ENCODE measurements at regions not wholly inside any gene's neighbourhood (a gene's known extent, or its start where the extent isn't known, plus 50 kb on each side); places are given as distances from the start of the nearest gene placed in this dataset.
"Not testable (repeated sequence)": the region's sequence is repeated elsewhere in the genome, so short reads cannot be mapped to it uniquely, and the experiment has no call there.

GRCh38 chr5:116747881-116748280 lies 173.3 kb upstream of the SEMA6A start:
- no peak for DNase-seq (ENCODE audit: low read depth)

DNA sequence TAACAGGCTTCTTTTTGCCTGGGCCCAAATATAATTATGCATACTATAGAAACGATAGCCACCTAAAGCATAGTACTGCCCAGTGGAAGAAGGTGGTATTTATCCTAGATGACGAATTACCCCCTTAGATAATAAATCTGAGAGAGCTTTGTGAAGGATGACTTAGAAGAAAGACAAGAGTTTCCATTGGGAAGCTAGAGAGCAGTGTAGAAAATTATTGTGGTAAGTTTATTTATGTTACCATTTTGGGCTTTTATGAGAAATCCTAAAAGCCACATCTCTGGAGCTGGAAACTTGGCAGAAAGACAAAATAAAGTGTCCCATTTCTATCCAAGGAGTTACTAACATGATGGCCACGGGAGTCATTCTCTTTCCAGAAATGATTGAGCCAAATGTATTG lies 172.0 kb upstream of the SEMA6A start:
- no peak for DNase-seq (ENCODE audit: low read depth)

DNA sequence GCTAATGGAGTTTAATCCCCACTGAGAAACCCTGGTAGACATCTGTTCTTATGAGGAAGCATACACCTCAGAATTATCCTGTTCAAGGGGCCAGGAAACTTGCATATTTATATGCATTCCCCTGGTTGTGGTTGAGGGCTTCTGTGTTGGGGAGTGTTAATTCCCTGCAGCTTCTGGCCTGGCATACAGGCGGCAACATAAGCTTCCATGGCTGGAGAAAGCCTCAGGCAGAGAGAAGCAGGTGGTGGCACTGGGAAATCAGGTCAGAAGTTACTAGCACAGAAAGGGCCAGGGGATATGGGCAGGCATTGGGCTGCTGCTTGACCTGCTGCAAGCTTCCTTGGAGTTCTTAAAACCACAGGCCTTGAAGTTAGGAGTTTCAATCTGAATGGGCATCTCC lies 166.1 kb upstream of the SEMA6A start:
- no peak for DNase-seq (ENCODE audit: low read depth)

- no peak for DNase-seq (ENCODE audit: low read depth)
These were observed 164.9 kb upstream of the SEMA6A start for GRCh38 chr5:116739571-116739970.

DNA sequence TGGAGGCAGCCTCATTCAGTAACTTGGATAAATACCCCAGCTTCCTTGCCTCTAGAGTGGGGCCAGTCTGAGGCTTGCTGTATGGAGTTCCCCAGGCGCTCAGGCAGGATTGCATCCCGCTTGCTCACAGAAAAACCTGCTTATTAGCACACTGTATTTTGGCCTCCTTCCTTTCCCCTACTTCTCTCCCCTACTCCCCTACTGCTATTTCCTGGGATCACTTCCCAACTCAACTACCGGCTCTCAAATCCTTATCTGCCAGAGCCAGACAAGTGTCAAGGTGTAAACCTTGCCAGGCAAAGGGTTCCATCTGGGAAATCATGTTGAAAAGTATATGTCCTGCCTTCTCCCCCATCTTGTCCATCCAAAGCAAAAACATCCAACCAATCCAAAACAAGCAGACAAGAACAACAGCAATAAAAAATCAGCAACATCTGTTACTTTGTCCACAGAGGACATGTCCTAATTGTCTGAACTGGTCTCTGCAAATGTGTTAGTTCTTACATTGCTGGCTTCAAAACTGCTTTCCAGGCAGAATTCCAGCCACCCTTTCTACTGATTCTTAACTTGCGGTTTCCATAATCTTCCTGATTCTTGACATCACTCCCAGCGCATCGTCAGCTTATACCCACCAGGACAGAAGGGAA lies 164.1 kb upstream of the SEMA6A start:
- DNase-seq (ENCODE audit: low read depth), result no peak

GRCh38 chr5:116738239-116738614 lies 163.6 kb upstream of the SEMA6A start:
- no peak for DNase-seq (ENCODE audit: low read depth)

GRCh38 chr5:116736671-116737070 lies 162.0 kb upstream of the SEMA6A start:
- no peak for DNase-seq (ENCODE audit: low read depth)

GRCh38 chr5:116733991-116734975 lies 159.7 kb upstream of the SEMA6A start:
- DNase-seq (ENCODE audit: low read depth), result no peak

- DNase-seq (ENCODE audit: low read depth), result no peak
These were observed 158.0 kb upstream of the SEMA6A start for GRCh38 chr5:116732591-116732990.

DNA sequence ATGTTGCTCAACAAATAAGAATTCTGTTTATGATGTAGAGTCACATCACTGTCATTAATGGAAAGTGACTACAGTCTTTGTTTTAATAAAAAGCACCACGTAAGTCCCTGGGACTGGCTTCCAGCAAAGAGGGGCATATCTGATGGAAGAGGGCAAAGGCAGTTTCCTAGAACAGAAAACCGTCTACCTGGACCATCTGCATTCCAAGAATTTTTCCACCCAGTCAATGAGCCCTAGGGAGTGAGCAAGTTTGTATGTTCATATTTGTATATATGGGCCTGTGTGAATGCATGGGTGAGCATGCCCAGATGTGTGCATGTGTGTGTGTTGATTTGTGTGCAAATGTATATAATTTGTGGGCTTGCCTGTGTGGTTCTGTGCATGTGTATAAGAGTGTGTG lies 156.8 kb upstream of the SEMA6A start:
- DNase-seq (ENCODE audit: low read depth), result no peak

DNA sequence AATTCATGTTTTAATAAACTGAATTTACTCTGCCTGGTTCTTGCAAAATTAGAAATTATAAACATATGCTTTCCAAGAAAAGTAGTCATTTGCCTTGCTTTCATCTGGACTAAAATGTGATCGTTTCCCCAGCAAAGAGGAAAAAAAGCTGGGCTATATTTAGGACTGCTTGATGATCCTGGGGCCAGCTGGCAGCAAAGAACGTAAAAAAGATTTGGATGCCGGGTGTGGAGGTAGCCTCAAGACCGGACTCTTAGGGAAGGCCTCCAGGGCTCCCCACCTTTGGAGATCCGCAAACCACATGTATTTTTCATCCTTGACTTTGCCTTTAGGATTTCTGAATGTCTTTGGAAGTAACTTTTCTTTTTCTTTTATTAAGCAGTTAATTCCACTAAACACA lies 156.1 kb upstream of the SEMA6A start:
- DNase-seq (ENCODE audit: low read depth), result no peak

DNA sequence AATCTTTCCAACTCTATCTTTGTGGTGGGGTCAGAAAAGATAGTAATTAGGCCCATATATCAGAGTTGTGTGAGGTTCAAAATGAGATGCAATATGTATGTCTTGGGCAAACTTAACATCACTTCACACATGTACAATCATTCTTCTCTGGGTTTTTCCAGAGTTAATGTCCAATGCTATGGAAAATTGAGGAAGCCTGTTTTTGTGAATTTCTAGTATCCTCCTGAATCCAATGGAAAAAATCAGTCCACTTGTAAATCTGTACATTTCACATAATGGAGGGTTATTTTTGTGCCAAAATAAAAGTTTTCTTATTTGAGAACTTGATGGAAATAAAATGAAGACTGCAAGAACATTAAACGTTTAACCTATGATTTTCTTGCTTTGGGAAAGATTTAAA lies 155.6 kb upstream of the SEMA6A start:
- no peak for DNase-seq (ENCODE audit: low read depth)

GRCh38 chr5:116727248-116727647 lies 152.6 kb upstream of the SEMA6A start:
- DNase-seq (ENCODE audit: low read depth), result no peak

GRCh38 chr5:116726180-116726579 lies 151.6 kb upstream of the SEMA6A start:
- not testable (repeated sequence) for DNase-seq (ENCODE audit: low read depth)

- no peak for DNase-seq (ENCODE audit: low read depth)
These were observed 150.3 kb upstream of the SEMA6A start for GRCh38 chr5:116724971-116725370.

- no peak for DNase-seq (ENCODE audit: low read depth)
These were observed 148.0 kb upstream of the SEMA6A start for GRCh38 chr5:116722651-116723050.

- DNase-seq (ENCODE audit: low read depth), result no peak
These were observed 144.5 kb upstream of the SEMA6A start for GRCh38 chr5:116719106-116719505.

GRCh38 chr5:116718317-116718716 lies 143.7 kb upstream of the SEMA6A start:
- DNase-seq (ENCODE audit: low read depth), result no peak

GRCh38 chr5:116709082-116709481 lies 134.5 kb upstream of the SEMA6A start:
- no peak for DNase-seq (ENCODE audit: low read depth)

DNA sequence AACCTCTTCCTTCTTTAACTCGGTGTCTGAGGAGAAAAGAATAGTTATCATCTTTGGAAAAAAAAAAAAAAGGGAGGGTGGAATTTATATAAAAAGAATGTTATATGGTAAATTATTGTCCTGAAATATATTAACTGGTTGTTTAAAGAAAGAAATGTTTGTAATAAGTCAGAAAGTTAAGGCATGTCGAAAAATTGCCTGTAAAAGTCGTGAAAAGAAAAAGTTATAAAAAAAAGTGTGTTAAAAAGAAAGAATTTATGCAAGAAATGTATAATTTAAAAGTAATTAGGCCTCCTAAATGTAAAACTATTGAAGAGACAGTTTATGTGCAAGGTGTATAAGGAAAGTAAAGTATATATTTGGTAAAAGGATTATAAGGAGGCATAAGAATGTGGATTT lies 130.5 kb upstream of the SEMA6A start:
- not testable (repeated sequence) for DNase-seq (ENCODE audit: low read depth)

- DNase-seq (ENCODE audit: low read depth), result no peak
These were observed 129.3 kb upstream of the SEMA6A start for GRCh38 chr5:116703941-116704340.

DNA sequence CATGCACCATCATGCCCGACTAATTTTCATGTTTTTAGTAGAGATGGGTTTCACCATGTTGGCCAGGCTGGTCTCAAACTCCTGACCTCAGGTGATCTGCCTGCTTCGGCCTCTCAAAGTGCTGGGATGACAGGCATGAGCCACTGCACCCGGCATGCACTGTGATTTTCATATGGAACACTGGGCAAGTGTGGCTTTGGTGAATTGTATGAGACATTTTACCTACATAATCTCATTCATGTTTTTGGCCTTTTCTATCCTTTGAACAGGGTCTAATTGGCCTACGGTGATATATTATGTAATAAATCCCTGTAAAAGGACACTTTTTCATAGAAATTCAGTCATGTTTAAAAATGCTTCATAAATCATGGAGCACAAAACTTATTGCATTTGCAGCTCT lies 128.7 kb upstream of the SEMA6A start:
- DNase-seq (ENCODE audit: low read depth), result no peak

DNA sequence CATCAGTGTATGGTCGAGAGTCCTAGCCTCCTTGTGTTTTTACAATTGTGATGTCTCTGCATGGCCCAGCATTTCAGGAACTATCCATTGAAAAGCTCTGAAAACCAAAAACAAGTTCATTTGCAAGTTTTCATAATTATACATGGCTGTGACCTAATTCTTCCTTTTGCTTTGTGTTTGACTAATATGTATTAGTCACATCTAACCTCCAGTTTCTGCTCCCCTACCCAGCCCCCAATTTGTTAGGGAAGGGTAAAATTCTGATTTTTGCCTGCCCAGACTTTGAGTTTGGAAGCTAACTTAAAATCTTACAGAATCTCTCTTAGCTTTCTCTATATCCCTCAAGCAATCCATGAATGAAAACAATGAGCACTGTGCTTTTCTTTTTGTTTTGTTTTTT lies 128.2 kb upstream of the SEMA6A start:
- no peak for DNase-seq (ENCODE audit: low read depth)

Data from M059J (cell line).